Endodermal cell (in vitro differentiated cells): ENCODE measurements at regions not wholly inside any gene's neighbourhood (a gene's known extent, or its start where the extent isn't known, plus 50 kb on each side); places are given as distances from the start of the nearest gene placed in this dataset.

Experiments used
- DNase-seq: peaks from one replicate; pipeline ENCODE4 v3.0.0-alpha.2; 2017
- H3K27ac ChIP-seq: 2 replicates; pipeline ENCODE4 v1.5.1; 2013; ENCODE audit warnings: mild to moderate bottlenecking, low read depth, low read length, moderate library complexity
- H3K27me3 ChIP-seq: 2 replicates; pipeline ENCODE4 v1.6.1; 2013; ENCODE audit warnings: mild to moderate bottlenecking, low read length, moderate library complexity; ENCODE audit not compliant: insufficient read depth, control insufficient read depth, poor library complexity, severe bottlenecking
- H3K36me3 ChIP-seq: 2 replicates; pipeline ENCODE4 v1.7.0; 2013; ENCODE audit warnings: mild to moderate bottlenecking, low read length, moderate library complexity; ENCODE audit not compliant: control insufficient read depth, insufficient read depth
- H3K4me1 ChIP-seq: one replicate; pipeline ENCODE4 v1.7.0; 2013; ENCODE audit warnings: low read length; ENCODE audit not compliant: control insufficient read depth, insufficient read depth
- H3K4me3 ChIP-seq: 2 replicates; pipeline ENCODE4 v1.5.1; 2013; ENCODE audit warnings: mild to moderate bottlenecking, low read length, moderate library complexity
- H3K9ac ChIP-seq: 2 replicates; pipeline ENCODE4 v1.6.1; 2013; ENCODE audit warnings: mild to moderate bottlenecking, low read length, moderate library complexity; ENCODE audit not compliant: poor library complexity, severe bottlenecking; ENCODE audit errors: extremely low read depth
- H3K9me3 ChIP-seq: 2 replicates; pipeline ENCODE4 v1.6.1; 2013; ENCODE audit warnings: mild to moderate bottlenecking, low read length, moderate library complexity; ENCODE audit not compliant: control insufficient read depth
- H3K27ac Mint-ChIP-seq: 2 replicates; pipeline ENCODE4 v1.8.0; 2020; ENCODE audit warnings: mixed read lengths
- H3K27me3 Mint-ChIP-seq: 2 replicates; pipeline ENCODE4 v1.8.0; 2021; ENCODE audit warnings: mild to moderate bottlenecking, mixed read lengths; ENCODE audit not compliant: insufficient read depth
- H3K36me3 Mint-ChIP-seq: 2 replicates; pipeline ENCODE4 v1.8.0; 2020; ENCODE audit warnings: low read depth, mixed read lengths
- H3K4me1 Mint-ChIP-seq: 2 replicates; pipeline ENCODE4 v1.8.0; 2020; ENCODE audit warnings: mixed read lengths
- H3K4me3 Mint-ChIP-seq: 2 replicates; pipeline ENCODE4 v1.8.0; 2020; ENCODE audit warnings: mild to moderate bottlenecking, moderate library complexity, mixed read lengths
- H3K9me3 Mint-ChIP-seq: 2 replicates; pipeline ENCODE4 v1.8.0; 2020; ENCODE audit warnings: mild to moderate bottlenecking, mixed read lengths
- WGBS, 2 experiments: methylation state at CpG; one replicate each; pipeline versions ENCODE4 v1.1.5 to v1.1.7; 2013; ENCODE audit warnings: missing lambda C conversion rate in 2 of 2, mixed read lengths in 1 of 2; ENCODE audit not compliant: insufficient coverage in 1 of 2, insufficient read length in 1 of 2; 5-methylcytosine and 5-hydroxymethylcytosine counted together
- TF ChIP-seq, protein P1 (sequence below): fragments of 200-600 bp; sonication (generic); conservative IDR thresholded peaks from 2 replicates; pipeline ENCODE4 v1.5.0; 2021; ENCODE audit warnings: antibody characterized with exemption, mild to moderate bottlenecking

DNA sequence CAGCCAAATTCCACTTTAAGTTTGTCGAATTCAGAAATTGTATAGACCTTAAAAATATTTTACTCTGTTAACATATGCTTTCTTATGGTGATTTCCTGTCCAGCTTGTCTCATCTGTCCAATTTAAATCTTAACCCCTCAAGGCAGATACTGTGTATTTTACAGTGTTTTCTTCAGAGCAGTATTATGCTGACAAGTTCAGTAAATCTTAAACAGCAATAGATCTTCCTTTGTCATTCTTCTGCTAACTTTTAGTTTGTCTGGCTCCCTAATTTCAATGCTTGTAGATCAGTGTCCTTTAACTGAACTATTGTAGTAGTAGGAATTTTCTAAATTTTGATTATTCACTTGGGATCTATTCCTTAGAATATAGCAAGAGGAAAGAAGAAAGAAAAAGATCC is 52.8 kb upstream of the MEIS1 start:
- Histone ChIP-seq H3K36me3 (no peaks in the 10 kb centered on the region), H3K27me3 (no peaks in the 10 kb centered on the region), H3K4me1 (no peaks in the 10 kb centered on the region), H3K27ac (no peak overlapping the region), H3K9me3 (no peaks in the 10 kb centered on the region), H3K9ac (no peak overlapping the region), H3K4me3 (no peak overlapping the region)
- Mint-ChIP-seq H3K4me3 (no peak overlapping the region), H3K36me3 (no peaks in the 10 kb centered on the region), H3K27ac (no peak overlapping the region), H3K9me3 (no peaks in the 10 kb centered on the region), H3K4me1 (no peaks in the 10 kb centered on the region), H3K27me3 (no peaks in the 10 kb centered on the region)
- WGBS, 2 experiments = 100% methylated on average over 1 of the region's 1 CpG; no CpG with 5 or more reads in 1 of the 2 experiments
- DNase-seq = no peak
- TF ChIP-seq, protein P1, sequence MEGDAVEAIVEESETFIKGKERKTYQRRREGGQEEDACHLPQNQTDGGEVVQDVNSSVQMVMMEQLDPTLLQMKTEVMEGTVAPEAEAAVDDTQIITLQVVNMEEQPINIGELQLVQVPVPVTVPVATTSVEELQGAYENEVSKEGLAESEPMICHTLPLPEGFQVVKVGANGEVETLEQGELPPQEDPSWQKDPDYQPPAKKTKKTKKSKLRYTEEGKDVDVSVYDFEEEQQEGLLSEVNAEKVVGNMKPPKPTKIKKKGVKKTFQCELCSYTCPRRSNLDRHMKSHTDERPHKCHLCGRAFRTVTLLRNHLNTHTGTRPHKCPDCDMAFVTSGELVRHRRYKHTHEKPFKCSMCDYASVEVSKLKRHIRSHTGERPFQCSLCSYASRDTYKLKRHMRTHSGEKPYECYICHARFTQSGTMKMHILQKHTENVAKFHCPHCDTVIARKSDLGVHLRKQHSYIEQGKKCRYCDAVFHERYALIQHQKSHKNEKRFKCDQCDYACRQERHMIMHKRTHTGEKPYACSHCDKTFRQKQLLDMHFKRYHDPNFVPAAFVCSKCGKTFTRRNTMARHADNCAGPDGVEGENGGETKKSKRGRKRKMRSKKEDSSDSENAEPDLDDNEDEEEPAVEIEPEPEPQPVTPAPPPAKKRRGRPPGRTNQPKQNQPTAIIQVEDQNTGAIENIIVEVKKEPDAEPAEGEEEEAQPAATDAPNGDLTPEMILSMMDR = no peak

DNA sequence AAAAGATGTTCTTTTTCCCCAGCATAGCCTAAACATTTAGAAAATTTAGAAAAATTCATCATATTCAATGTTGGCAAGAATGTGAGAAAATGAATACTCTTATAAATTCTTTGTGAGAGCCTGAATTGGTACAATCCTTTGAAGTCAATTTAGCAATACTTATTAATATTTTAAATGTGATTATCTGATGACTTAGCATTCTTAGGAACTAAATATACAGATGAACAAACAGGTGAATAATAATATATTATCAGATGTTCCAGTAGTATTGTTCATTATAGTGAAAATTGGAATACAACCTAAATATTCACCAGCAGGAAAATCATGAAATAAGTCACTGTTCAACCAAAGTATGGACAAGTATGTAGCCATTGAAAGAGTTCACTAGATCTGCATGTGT is 55.5 kb upstream of the MEIS1 start:
- no peak overlapping the region for H3K27ac ChIP-seq
- H3K4me3 ChIP-seq = no peak overlapping the region
- DNase-seq = no peak
- Mint-ChIP-seq H3K4me3 (no peak overlapping the region), H3K27me3 (no peaks in the 10 kb centered on the region), H3K4me1 (no peaks in the 10 kb centered on the region), H3K9me3 (no peaks in the 10 kb centered on the region), H3K36me3 (no peaks in the 10 kb centered on the region), H3K27ac (no peak overlapping the region)
- no peaks in the 10 kb centered on the region for H3K9me3 ChIP-seq
- H3K36me3 ChIP-seq = no peaks in the 10 kb centered on the region
- no peaks in the 10 kb centered on the region for H3K4me1 ChIP-seq
- no peaks in the 10 kb centered on the region for H3K27me3 ChIP-seq
- H3K9ac ChIP-seq = no peak overlapping the region
- TF ChIP-seq, protein P1 = no peak

DNA sequence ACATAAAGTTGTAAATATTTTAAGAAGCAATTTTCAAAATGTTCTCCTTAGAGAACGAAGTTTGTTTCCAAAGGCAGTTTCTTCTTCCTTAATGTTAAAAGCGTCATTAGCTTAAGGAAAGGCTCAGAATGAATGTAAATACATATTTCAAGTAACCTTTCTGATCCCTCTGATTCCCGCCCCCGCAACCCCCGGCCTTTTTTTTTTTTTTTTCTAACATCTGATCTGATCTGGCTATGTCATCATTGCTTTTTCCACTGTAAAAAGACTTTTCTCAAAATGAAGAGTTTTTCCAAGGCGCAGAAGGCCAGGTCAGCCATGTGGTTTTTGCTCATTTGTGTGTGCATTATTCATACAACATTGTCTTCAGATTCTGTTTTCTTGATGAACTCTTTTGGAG is 57.1 kb upstream of the MEIS1 start:
- Histone ChIP-seq H3K9ac (no peak overlapping the region), H3K27me3 (no peaks in the 10 kb centered on the region), H3K27ac (no peak overlapping the region), H3K4me3 (no peak overlapping the region), H3K4me1 (no peaks in the 10 kb centered on the region), H3K36me3 (no peaks in the 10 kb centered on the region), H3K9me3 (peaks cover 4% of the 10 kb centered on the region)
- Mint-ChIP-seq H3K4me1 (no peaks in the 10 kb centered on the region), H3K27me3 (no peaks in the 10 kb centered on the region), H3K9me3 (no peaks in the 10 kb centered on the region), H3K4me3 (no peak overlapping the region), H3K36me3 (no peaks in the 10 kb centered on the region), H3K27ac (no peak overlapping the region)
- TF ChIP-seq, protein P1 = no peak
- 91 to 94% methylated on average over 5 to 6 of the region's 6 CpGs for WGBS, 2 experiments
- DNase-seq = no peak
